DOHH2 (cell line): ENCODE measurements at regions not wholly inside any gene's neighbourhood (a gene's known extent, or its start where the extent isn't known, plus 50 kb on each side); places are given as distances from the start of the nearest gene placed in this dataset.

ENCODE experiments used
- CTCF ChIP-seq: fragments of 200-600 bp; sonication (generic); IDR thresholded peaks from one replicate; pipeline ENCODE4 v1.5.1; 2014; ENCODE audit warnings: antibody characterized with exemption, mild to moderate bottlenecking, low read depth, low read length; ENCODE audit not compliant: poor library complexity, severe bottlenecking
- EZH2phosphoT487 ChIP-seq: fragments of 200-600 bp; sonication (generic); IDR thresholded peaks from 2 replicates; pipeline ENCODE4 v1.6.1; 2017; ENCODE audit warnings: borderline replicate concordance, mild to moderate bottlenecking, antibody characterized with exemption, low read length, moderate library complexity, mixed read lengths

DNA sequence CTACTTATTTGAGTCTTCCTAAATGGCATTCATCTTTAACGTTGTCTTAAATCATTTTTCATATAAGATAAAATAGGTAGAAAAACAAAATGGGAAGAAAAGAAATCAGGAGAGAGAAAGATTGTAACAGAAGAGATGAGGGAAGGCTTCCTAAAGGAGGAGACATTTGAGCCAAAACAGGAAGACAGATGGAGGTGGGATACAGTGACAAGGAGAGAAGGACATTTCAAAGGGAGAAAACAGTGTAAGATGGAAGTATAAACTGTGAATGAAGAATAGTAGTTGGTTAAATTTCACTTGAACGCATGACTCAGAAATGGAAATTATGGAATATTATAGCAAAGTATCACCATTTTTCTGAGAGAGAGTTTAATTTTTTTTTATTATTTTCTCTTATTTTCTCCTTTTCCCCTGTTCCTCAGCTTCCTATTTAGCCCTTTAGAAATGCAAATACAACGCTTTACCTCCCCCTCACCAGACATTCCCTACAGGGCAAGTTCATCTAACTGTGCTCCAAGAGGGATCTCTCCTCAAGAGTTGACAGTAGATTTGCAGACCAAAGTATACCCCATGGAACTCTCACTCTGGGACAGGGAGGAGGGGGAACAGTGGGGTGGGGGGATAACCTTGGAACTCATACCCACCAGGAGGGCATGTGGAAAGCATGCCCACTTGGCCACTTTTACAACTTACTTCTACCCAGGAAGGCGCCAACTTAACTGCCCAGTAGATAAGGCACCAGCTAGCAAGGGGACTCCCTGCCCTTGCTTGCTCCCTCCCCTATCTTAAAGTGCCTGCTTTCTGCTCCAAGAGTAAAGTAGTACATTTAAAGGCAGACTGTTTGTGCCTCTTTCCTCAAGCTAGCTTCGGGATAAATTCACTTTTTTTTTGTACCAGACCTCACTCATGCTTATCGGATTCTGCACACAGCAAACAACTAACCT is 304.7 kb upstream of the POU5F2 start:
- TF ChIP-seq CTCF, result no peak
- no peak for TF ChIP-seq EZH2phosphoT487
